HG02571 (cell line): ENCODE measurements at regions not wholly inside any gene's neighbourhood (a gene's known extent, or its start where the extent isn't known, plus 50 kb on each side); places are given as distances from the start of the nearest gene placed in this dataset.
"Not testable (repeated sequence)": the region's sequence is repeated elsewhere in the genome, so short reads cannot be mapped to it uniquely, and the experiment has no call there.

ENCODE experiments used
- ATAC-seq: cut with Tn5 transposase; IDR thresholded peaks from one replicate; pipeline ENCODE4 v1.9.1; 2021; ENCODE audit warnings: mild to moderate bottlenecking, moderate library complexity; ENCODE audit not compliant: unreplicated experiment

DNA sequence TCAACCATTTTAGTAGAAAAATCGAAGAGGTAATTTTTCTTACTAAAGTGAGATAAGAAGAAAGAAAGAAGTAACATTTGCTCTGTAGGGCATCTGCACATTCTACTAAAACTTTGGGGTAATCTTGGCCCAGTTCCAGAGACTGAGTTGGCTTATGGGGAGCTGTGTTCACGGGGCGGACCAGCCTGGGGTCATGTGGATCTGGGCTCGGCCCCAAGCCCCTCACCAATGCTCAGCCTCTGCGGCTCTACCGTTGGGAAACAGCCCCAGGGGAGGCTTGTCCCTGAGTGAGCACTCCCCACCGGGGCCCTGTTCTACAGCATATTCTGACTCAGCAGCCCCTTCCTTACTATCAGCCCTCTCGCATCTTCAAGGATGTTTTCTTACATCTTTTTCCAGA is 132.3 kb downstream of the RTP5 start:
- no peak for ATAC-seq

DNA sequence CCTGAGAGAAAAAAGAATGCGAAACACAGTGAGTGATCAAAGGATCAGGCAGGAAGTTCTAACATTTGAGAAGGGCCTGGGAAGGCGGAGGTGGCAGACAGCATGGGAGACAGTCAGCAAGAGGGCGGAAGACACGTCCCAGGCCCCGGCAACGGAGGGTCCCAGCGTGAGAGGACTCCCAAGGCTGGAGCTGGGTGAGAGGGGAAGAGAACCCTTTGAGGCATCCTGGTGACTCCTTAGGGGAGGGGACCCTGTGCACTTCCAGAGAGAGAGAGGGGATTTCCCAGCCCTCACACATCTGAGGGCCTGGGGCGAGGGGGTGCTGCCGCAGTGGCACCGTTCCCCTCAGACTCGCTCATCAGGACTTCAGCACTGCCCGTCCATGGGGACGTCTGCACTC is 133.4 kb downstream of the RTP5 start:
- no peak for ATAC-seq

DNA sequence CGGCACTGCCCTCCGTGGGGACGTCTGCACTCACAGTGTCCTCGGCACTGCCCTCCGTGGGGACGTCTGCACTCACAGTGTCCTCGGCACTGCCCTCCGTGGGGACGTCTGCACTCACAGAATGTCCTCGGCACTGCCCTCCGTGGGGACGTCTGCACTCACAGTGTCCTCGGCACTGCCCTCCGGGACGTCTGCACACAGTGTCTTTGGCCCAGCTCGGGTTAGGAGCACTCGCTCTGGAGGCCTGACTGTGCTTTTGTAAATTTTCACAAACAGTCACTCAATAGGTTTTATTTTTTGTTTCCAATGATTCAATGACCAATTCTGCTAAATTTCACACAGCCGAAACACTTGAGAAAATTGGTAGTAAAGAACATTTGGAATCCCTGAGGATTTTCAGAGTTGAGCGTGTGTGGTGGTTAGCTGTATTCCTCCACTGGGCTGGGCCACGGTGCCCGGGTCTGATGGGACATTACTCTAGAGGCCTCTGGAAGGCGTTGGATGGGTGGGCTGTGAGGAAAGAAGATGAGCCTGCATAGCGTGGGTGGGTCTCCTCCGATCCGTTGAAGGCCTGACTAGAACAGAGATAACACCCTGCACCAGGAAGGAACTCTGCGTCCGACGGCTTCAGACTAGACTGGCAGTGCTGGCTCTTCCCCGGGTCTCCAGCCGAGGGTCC is 134.8 kb downstream of the RTP5 start:
- no peak for ATAC-seq

DNA sequence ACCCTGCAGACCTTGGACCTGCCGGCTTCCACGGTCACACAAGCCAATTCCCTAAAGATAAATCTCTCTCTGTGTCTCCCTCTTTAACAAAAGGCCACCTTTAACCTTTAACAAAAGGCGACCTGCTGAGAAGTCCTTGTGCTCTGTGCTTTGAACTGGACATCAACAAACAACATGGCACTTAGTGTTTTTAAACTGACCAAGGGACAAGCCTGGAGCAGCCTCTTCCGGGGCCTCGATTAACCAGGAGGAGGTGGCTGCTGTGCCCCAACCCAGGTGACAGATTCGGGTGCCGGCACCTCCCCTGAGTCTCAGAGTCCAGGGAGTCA is 135.3 kb downstream of the RTP5 start:
- ATAC-seq, result no peak

DNA sequence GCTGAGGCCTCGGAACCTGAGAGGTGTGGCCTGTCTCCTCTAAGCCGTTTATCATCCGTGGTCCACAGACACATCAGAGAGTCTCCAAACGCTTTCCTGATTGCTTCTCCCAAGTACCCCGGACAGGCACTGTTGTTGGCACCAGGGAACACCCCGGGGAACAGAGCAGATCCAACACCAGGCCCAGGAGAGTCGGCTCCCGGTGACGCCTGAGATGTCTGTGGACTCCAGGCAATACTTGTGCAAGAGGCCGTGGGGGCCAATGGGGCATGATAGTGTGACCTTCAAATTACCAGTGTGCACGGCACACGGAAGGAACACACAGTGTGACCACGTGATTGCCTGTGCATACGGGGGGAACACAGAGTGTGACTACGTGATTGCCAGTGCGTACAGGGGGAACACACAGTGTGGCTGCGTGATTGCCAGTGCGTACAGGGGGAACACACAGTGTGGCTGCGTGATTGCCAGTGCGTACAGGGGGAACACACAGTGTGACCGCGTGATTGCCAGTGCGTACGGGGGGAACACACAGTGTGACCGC is 136.6 kb downstream of the RTP5 start:
- not testable (repeated sequence) for ATAC-seq

DNA sequence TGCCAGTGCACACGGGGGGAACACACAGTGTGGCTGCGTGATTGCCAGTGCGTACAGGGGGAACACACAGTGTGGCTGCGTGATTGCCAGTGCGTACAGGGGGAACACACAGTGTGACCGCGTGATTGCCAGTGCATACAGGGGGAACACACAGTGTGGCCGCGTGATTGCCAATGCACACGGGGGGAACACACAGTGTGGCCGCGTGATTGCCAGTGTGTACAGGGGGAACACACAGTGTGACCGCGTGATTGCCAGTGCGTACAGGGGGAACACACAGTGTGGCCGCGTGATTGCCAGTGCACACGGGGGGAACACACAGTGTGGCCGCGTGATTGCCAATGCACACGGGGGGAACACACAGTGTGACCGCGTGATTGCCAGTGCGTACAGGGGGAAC is 139.4 kb downstream of the RTP5 start:
- not testable (repeated sequence) for ATAC-seq

DNA sequence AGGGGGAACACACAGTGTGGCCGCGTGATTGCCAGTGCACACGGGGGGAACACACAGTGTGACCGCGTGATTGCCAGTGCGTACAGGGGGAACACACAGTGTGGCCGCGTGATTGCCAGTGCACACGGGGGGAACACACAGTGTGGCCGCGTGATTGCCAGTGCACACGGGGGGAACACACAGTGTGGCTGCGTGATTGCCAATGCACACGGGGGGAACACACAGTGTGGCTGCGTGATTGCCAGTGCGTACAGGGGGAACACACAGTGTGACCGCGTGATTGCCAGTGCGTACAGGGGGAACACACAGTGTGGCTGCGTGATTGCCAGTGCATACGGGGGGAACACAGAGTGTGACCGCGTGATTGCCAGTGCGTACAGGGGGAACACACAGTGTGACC is 140.3 kb downstream of the RTP5 start:
- not testable (repeated sequence) for ATAC-seq

DNA sequence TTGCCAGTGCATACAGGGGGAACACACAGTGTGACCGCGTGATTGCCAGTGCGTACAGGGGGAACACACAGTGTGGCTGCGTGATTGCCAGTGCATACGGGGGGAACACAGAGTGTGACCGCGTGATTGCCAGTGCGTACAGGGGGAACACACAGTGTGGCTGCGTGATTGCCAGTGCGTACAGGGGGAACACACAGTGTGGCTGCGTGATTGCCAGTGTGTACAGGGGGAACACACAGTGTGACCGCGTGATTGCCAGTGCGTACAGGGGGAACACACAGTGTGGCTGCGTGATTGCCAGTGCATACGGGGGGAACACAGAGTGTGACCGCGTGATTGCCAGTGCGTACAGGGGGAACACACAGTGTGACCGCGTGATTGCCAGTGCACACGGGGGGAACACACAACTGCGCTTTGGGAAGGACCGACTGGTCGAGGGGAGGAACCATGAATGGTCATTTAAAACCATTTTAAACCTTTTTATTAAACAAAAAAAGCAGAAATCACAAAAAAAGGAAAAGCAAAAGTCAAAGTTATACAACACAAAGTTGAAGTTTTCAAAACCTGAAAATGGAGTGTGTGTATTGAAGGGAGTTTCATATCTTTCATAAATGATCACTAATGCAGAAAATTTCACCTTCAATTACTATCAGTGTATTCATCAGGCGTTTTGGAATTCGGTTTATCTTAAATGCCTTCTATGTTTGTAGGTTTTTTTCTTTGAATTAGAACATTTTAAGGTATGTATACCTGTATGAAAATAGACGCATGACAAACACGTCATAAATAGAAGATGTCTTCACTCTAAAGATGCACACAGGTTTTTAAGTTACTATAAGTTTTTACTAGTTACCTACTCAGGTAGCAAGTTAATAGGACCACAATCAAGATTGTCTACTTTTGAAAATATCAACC is 141.0 kb downstream of the RTP5 start:
- ATAC-seq, result not testable (repeated sequence)

DNA sequence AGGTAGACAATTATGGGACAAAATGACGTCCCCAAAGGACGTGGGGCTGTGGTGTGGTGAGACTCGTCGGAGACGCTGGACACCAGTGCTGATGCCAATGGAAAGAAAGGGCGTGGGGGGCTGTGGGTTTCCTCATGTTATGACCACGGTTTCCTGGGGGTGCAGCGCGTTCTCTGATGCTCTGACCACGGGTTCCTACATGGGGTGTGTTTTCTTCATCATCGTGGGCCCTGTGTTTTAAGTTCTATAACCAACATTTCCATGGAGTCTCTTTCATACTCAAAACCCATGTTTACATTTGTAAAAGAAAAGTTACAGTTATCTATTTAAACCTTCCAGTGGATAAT is 141.6 kb downstream of the RTP5 start:
- no peak for ATAC-seq

DNA sequence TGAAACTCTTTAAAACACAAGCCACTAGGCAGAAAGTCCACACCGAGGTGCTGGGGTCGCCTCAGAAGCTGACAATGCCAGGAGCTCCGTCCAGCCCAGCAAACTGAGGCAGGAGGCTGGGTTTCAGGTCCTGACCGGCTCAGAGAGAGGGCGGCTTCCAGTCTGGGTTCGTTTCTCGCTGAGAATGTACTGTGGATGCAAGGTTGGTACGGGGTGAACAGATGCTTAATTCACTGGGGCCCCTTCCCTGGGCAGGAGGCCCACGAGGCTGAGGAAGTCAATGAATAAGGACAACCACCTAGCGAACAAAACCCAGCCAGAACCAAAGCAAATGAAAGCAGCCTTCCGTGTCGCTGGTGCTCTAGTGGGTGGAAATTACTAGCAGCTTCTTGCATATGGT is 142.0 kb downstream of the RTP5 start:
- ATAC-seq, result no peak

DNA sequence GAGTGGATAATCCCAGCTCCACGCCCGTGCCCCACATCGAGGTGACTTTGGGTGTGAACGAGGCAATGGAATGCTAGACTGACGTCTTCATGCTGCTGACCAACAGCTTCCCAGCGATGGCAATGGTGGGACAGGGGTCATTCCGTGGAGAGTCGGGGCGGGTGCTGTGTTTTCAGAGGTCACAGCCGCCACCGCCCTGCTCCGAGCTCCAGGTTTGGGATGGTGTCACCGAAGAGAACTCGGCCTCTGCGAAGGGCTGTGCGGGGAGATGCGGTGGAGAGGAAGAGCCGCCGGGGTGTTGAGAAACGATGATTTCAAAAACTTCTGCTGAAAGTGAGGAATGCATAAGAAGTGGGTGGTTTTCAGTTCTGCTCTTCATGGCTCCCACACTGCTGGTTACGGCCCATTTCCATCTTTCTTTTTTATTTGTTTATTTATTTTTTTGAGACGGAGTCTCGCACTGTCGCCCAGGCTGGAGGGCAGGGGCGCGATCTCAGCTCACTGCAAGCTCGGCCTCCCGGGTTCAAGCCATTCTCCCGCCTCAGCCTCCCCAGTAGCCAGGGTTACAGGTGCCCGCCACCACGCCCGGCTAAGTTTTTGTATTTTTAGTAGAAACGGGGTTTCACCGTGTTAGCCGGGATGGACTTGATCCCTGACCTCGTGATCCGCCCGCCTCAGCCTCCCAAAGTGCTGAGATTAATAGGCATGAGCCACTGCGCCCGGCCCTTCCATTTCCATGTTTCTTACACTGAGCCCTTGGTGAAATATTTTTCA is 142.6 kb downstream of the RTP5 start:
- ATAC-seq, result no peak

DNA sequence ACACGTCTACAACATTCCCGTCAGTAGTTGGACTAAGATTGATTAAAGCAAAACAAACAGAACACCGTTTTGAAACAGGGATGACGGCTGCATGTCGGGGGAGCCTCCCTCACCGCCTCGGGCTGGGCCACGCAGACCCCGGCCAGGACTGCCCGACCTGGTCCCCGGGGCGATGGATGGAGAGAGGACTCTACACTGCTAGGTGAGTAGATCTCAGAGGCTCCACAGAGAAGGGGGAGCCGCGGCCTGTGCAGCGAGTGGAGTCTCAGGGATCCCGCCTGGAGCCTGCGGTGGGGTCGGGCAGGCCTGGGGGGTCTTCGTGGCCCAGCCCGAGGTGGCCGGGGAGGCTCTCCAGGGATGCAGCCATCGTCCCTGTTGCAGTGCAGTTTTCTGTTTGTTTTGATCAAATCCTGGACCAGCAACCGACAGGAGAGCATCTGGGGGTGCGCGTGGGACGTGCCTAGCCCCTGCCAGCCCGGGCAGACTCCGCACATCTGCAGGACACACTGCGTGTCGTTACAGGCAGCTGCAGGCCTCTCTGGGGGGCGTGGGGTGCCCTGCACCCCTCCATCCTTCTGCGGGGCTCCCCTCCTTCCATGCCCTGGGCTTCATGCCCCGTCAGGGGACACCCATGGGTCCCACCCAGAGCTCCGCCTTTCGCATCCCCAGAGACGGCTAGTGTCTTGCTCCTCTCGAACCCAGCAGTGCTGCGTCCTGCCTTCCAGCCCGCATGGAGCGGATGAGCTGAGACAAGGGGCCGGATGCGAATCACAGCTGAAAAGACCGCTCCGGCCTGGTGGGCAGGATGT is 143.6 kb downstream of the RTP5 start:
- ATAC-seq, result no peak

DNA sequence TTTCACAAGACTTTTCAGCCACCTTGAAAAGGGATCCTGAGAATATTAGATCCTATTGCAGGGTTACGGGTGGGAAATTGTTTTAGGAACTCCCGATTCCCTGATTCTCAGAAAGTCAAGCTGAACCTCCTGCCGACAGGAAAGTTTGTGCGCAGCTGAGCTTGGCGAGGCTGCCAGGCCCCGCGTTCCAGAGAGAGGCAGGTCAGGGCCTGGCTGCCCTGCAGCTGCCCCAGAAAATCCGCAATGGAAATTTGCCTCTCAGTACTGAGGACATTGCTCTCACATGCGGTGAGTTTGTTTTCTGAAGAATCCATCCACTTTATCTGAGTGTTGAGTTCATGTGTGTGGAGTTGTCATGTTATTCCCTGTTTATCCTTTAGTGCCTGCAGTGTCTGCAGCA is 144.2 kb downstream of the RTP5 start:
- no peak for ATAC-seq

DNA sequence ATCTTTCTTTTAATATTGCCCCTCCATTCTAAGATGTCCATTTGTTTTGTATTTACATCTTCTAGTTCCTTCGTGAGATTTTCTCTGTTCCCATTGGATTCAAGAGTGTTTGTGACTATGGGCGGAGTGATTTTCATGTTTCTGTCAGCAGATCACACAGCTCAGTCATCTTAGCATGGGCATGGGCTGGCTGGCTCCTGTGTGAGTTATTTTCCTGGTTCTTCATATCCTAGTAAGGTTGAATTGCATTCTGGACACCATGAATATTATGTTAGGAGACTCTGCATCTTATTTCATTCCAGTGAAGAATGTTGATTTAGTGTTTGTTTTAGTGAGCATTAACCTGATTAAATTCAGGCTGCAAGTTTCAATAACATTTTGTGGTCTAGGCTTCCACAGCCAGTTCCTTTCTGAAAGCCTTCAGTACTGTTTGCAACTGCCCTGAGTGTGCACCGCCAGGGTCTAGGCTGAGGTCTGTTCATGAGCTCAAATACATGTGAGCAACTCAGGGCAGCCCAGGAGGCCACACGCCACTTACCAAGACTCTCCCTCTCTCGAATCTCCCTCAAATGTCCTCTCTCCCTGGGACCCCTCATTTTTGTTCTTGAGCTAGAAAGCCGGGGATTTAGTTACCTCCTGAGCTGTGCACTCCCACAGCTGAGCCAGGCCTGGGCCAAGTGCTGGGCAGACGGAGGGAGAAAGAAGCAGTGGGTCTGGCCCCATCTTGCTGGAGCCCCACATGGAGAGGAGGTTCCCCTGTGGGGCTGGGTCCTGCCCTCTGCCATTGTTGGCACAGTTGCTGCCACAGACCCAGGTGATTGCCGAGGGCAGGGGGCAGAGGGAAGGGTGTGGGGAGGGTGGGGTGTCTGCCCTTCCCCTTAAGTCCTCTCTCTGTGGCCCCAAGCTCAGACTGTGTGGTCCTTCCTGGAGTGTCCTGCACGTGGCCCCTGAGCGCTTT is 145.9 kb downstream of the RTP5 start:
- no peak for ATAC-seq

DNA sequence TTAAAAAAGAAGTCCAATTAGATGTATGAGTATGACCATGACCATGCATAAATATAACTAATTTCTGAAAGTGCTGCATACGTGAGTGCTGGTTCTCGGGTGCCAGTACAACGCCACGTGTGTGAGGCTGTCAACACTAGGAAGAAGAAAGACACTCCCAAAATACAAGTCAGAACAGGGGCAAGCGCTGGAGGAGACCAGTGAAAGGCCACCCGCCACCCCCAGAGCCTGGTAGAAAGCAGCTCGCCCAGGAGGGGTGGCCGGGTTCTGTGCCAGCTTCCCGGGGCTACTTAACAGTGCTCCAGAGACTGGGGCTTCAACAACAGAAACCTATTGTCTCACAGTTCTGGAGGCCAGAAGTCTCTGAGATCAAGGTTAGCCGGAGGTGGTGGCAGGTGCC is 147.6 kb downstream of the RTP5 start:
- ATAC-seq, result no peak

DNA sequence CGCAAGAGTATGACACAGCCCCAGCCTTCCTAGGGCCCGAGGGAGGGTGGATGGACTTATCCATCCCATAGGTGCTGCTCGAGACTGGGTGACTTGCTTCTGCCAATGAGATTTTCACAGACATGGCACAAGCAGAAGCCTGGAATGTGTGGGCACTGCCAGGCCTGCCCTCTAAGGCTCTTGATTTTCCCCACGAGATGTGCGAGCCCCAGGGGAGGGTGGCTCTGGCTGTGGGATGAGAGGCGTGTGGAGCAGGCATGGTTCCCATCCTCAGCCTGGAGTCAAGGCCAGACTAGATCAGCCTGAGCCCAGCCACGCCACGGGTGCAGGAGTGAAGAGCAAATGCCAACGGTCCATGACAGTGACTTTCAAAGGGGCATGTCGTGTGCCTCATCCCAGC is 148.9 kb downstream of the RTP5 start:
- ATAC-seq, result not testable (repeated sequence)

DNA sequence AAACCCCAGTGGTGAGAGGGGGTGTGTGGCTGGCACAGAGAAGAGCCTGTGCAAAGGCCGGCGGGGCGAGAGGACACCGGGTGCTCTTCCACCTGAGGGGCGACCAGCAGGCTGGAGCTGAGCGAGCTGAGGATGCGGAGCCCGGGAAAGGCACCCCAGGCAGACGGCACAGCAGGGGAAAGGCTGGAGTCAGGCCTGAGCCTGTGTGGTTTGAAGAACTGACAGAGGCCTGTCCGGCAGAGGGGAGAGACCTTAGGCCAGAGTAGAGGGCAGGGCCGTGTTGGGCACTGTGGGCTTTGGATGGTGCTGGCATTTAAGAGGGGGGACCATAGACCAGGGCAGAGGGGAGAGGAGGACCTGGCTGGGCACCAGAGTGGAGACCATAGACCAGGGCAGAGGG is 149.8 kb downstream of the RTP5 start:
- ATAC-seq, result no peak

DNA sequence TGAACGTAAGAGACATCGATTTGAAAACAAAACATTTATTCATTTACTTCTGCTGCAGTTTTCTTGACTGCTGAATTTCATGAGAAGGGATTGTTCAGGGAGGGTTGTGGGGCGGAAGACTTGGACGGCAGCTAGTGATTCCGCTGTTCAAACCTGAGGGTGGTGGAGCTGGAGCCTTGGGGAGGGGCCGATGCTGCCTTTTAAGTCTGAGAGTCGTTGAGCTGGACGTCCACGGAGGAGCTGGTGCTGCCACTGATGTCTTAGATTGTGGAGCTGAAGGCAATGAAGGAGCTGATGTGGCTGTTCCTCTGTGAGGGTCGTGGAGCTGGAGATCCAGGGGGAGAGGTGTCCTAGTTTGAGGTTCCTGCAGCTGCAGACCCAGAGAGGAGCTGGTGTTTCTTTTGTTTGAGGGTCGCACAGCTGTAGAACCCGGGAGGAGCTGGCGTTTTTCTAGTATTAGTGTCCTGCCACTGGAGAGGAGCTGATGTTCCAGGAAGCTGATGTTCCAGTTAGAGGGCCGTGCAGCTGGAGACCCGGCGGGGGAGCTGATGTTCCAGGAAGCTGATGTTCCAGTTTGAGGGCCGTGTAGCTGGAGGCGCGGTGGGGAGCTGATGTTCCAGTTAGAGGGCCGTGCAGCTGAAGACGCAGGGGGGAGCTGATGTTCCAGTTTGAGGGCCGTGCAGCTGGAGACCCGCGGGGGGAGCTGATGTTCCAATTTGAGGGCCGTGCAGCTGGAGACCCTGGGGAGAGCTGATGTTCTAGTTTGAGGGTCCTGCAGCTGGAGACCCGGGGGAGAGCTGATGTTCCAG is 150.9 kb downstream of the RTP5 start:
- ATAC-seq, result no peak
